GM20000 (cell line): ENCODE measurements at regions not wholly inside any gene's neighbourhood (a gene's known extent, or its start where the extent isn't known, plus 50 kb on each side); places are given as distances from the start of the nearest gene placed in this dataset.

Experiments used
- DNase-seq: peaks from one replicate; pipeline ENCODE4 v3.0.0; 2012; ENCODE audit warnings: low spot score
- CTCF ChIP-seq: IDR thresholded peaks from 2 replicates; pipeline ENCODE4 v1.5.1; 2012; ENCODE audit warnings: mild to moderate bottlenecking, control low read depth; ENCODE audit errors: extremely low read depth, missing control alignments

DNA sequence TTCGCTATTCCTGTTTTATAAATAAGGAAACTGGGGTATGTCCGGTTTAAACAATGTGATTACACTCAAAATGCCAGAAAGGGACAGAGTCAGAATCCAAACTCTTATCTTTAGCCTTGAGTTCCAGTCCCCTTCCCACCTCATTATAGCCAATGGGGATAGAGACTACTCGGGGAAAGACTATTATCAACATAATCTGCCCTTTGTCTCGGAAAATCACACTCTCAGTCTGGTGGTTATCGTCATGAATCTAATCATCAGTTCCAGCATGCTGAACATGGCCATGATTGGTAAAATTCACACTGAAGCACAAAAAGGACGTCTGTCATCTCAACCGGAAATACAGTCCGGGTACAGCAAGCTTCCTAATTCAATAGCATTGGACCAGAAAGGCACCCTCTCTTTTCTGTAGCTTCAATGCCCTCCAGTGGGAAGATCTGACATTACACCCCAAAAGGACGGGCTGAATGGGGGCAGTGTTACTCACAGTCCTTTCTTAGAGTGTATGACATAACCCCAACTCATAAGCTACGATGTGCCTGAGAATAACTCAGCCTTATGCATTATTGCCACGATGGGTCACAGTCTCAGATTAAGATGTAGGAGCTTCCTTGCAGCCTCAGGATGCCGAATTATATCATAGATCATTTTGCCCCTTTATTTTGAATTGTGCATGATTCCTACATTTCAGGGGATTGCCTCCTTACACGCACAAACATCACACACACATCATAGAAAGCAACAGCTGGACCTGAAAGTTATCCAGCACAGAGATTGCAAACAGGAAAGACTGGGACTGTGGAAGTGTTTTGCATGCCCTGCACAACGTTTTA lies 390.4 kb upstream of the LMCD1 start:
- peak; percentile 45 for DNase-seq
- peak; percentile 58 for TF ChIP-seq CTCF

GRCh38 chr3:8112587-8112986 lies 389.0 kb upstream of the LMCD1 start:
- DNase-seq = no peak
- TF ChIP-seq CTCF = no peak

DNA sequence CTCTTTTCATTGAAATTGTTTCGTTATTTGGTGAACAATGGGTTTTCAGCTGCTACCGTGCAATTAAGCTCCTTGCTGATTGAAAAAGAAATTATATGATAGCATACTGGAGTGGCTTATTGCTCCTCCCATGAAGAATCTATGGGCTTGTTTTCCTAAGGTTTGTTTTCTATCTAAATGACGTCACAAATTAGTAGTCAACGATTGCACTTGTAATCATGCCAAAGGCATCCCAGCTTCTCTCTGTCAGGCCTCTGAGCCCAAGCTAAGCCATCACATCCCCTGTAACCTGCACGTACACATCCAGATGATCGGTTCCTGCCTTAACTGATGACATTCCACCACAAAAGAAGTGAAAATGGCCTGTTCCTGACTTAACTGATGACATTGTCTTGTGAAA lies 388.0 kb upstream of the LMCD1 start:
- no peak for DNase-seq
- TF ChIP-seq CTCF = no peak

- DNase-seq = no peak
- no peak for TF ChIP-seq CTCF
Observed at GRCh38 chr3:8128686-8129085, 372.9 kb upstream of the LMCD1 start.

GRCh38 chr3:8136553-8136952 lies 365.1 kb upstream of the LMCD1 start:
- no peak for DNase-seq
- TF ChIP-seq CTCF = no peak

DNA sequence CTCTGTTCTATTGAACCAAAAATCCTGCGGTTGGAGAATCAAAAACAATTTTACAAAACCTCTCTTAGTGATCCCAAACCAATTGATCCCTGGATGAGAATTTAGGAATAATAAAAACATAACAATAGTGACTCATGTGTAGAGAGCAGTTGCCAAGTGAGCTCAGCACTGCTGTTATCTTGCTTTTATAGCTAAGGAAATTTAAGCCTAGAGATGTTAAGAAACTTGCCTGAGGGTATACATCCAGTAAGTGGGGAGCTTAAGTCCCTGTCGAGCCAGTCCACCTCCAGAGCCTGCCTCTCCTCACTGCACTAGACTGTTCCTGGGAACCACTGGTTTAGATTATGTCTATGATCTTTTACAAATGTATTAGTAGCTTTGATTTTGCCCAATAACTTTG lies 358.4 kb upstream of the LMCD1 start:
- no peak for DNase-seq
- TF ChIP-seq CTCF = no peak

- TF ChIP-seq CTCF = no peak
- no peak for DNase-seq
Observed at GRCh38 chr3:8145661-8146060, 356.0 kb upstream of the LMCD1 start.
